SK-N-SH (cell line): ENCODE measurements at regions not wholly inside any gene's neighbourhood (a gene's known extent, or its start where the extent isn't known, plus 50 kb on each side); places are given as distances from the start of the nearest gene placed in this dataset.
"Not testable (repeated sequence)": the region's sequence is repeated elsewhere in the genome, so short reads cannot be mapped to it uniquely, and the experiment has no call there.

Experiments used
- CTCF ChIA-PET: fragments of 300-600, 350-600 bp; formaldehyde crosslinking; extraction: SDS; loops from one replicate; lab custom pipeline; 2021; lab: Yijun Ruan, JAX
- POLR2A ChIA-PET: fragments of 350-600 bp; sonication (Branson Sonifier 250); formaldehyde crosslinking; extraction: SDS; loops from one replicate; lab custom pipeline; 2020; ENCODE audit warnings: antibody characterized with exemption, inconsistent platforms; lab: Yijun Ruan, JAX
- DNase-seq: peaks from one replicate; pipeline ENCODE4 v3.0.0; 2012
- H2AFZ ChIP-seq: fragments of 200-600 bp; sonication (generic); 2 replicates; pipeline ENCODE4 v1.8.1; 2016; ENCODE audit warnings: antibody characterized with exemption, mild to moderate bottlenecking, low read depth
- H3F3A ChIP-seq: fragments of 200-600 bp; sonication (generic); replicated peaks from 2 replicates; pipeline ENCODE3; 2016; ENCODE audit warnings: antibody characterized with exemption, mild to moderate bottlenecking; ENCODE audit not compliant: insufficient read depth
- H3K27ac ChIP-seq, 2 experiments: fragments of 200-500 bp in 1 of 2; fragments of 200-600 bp in 1 of 2; sonication (Bioruptor generic) in 1 of 2; sonication (generic), shearing (Covaris generic) in 1 of 2; 2 replicates each; pipeline versions ENCODE4 v1.5.1 to v1.6.1; 2014 to 2016; ENCODE audit warnings: low read depth in 2 of 2, inconsistent platforms in 1 of 2, low read length in 1 of 2, mild to moderate bottlenecking in 1 of 2, mixed read lengths in 1 of 2
- H3K27me3 ChIP-seq: fragments of 200-600 bp; sonication (generic), shearing (Covaris generic); 2 replicates; pipeline ENCODE4 v1.6.1; 2016; ENCODE audit warnings: mixed run types; ENCODE audit not compliant: insufficient read depth
- H3K36me3 ChIP-seq, 2 experiments: fragments of 200-500 bp in 1 of 2; fragments of 200-600 bp in 1 of 2; sonication (Bioruptor generic) in 1 of 2; sonication (generic) in 1 of 2; replicated peaks in 1 of 2; 2 replicates each; pipeline versions ENCODE3 to v1.5.1; 2014 to 2016; ENCODE audit warnings: low read length in 1 of 2, mild to moderate bottlenecking in 1 of 2; ENCODE audit not compliant: insufficient read depth in 2 of 2, control insufficient read depth in 1 of 2
- H3K4me1 ChIP-seq, 2 experiments: fragments of 200-500 bp in 1 of 2; fragments of 200-600 bp in 1 of 2; sonication (Bioruptor generic) in 1 of 2; sonication (generic), shearing (Covaris generic) in 1 of 2; 2 replicates each; pipeline versions ENCODE4 v1.5.1 to v1.6.1; 2014 to 2016; ENCODE audit warnings: low read depth in 1 of 2, low read length in 1 of 2, mixed run types in 1 of 2; ENCODE audit not compliant: insufficient read depth in 2 of 2, control insufficient read depth in 1 of 2
- H3K4me2 ChIP-seq: fragments of 200-600 bp; sonication (generic), shearing (Covaris generic); 2 replicates; pipeline ENCODE4 v1.6.1; 2017; ENCODE audit warnings: mixed run types
- H3K4me3 ChIP-seq, 2 experiments: fragments of 200-500 bp in 1 of 2; fragments of 200-600 bp in 1 of 2; sonication (Bioruptor generic) in 1 of 2; sonication (generic), shearing (Covaris generic) in 1 of 2; 2 replicates each; pipeline versions ENCODE4 v1.5.1 to v1.8.1; 2014 to 2016; ENCODE audit warnings: low read depth in 2 of 2, inconsistent platforms in 1 of 2, low read length in 1 of 2, mild to moderate bottlenecking in 1 of 2, mixed read lengths in 1 of 2, moderate library complexity in 1 of 2
- H3K79me2 ChIP-seq: fragments of 200-600 bp; sonication (generic); 2 replicates; pipeline ENCODE4 v1.8.1; 2017; ENCODE audit warnings: mild to moderate bottlenecking; ENCODE audit not compliant: insufficient read depth
- H3K9ac ChIP-seq: fragments of 200-600 bp; sonication (generic); 2 replicates; pipeline ENCODE4 v1.6.1; 2017; ENCODE audit warnings: mixed run types
- H3K9me2 ChIP-seq: fragments of 200-600 bp; sonication (generic); 2 replicates; pipeline ENCODE4 v1.6.1; 2017; ENCODE audit warnings: mixed run types
- H3K9me3 ChIP-seq: fragments of 200-600 bp; sonication (generic); 2 replicates; pipeline ENCODE4 v1.6.1; 2017; ENCODE audit warnings: mixed run types, mild to moderate bottlenecking, moderate library complexity
- H4K20me1 ChIP-seq: fragments of 200-600 bp; sonication (generic); 2 replicates; pipeline ENCODE4 v1.6.1; 2017; ENCODE audit warnings: mild to moderate bottlenecking, mixed run types; ENCODE audit not compliant: insufficient read depth
- CHD2 ChIP-seq: fragments of 150-350 bp; IDR thresholded peaks from 2 replicates; pipeline ENCODE4 v1.6.1; 2018; ENCODE audit warnings: low read length; ENCODE audit not compliant: partially characterized antibody
- FOSL2 ChIP-seq: IDR thresholded peaks from 2 replicates; pipeline ENCODE4 v1.4.0; 2012; ENCODE audit warnings: low read depth, mild to moderate bottlenecking, moderate library complexity, borderline replicate concordance
- GABPA ChIP-seq: IDR thresholded peaks from 2 replicates; pipeline ENCODE4 v1.4.0; 2012; ENCODE audit warnings: low read depth, mild to moderate bottlenecking
- JUND ChIP-seq: IDR thresholded peaks from 2 replicates; pipeline ENCODE4 v1.4.0; 2012
- MAX ChIP-seq: IDR thresholded peaks from 2 replicates; pipeline ENCODE4 v1.4.0; 2012; ENCODE audit warnings: low read depth
- MXI1 ChIP-seq: IDR thresholded peaks from 2 replicates; pipeline ENCODE4 v1.6.1; 2012; ENCODE audit warnings: mild to moderate bottlenecking, low read depth, low read length, improper control_type of control experiment
- PBX3 ChIP-seq: IDR thresholded peaks from 2 replicates; pipeline ENCODE4; 2012
- REST ChIP-seq: IDR thresholded peaks from 2 replicates; pipeline ENCODE4 v1.6.1; 2012; ENCODE audit warnings: mild to moderate bottlenecking, low read depth, low read length, moderate library complexity
- RFX5 ChIP-seq: IDR thresholded peaks from 2 replicates; pipeline ENCODE4 v1.6.1; 2012; ENCODE audit warnings: mild to moderate bottlenecking, improper control_type of control experiment, low read length
- SIN3A ChIP-seq: IDR thresholded peaks from 2 replicates; pipeline ENCODE4 v1.6.1; 2012; ENCODE audit warnings: low read depth, mild to moderate bottlenecking, low read length, moderate library complexity, borderline replicate concordance
- TAF1 ChIP-seq: IDR thresholded peaks from 2 replicates; pipeline ENCODE4 v1.6.1; 2012; ENCODE audit warnings: low read depth, mild to moderate bottlenecking, low read length, moderate library complexity, borderline replicate concordance
- TCF12 ChIP-seq: IDR thresholded peaks from 2 replicates; pipeline ENCODE4 v1.4.0; 2012
- USF1 ChIP-seq: IDR thresholded peaks from 2 replicates; pipeline ENCODE4 v1.4.0; 2012; ENCODE audit warnings: low read depth, borderline replicate concordance
- YY1 ChIP-seq: IDR thresholded peaks from 2 replicates; pipeline ENCODE4 v1.4.0; 2012; ENCODE audit warnings: low read depth, mild to moderate bottlenecking
- WGBS: methylation state at CpG from one replicate; pipeline ENCODE4 v1.1.6; 2017; ENCODE audit warnings: low lambda C conversion rate; 5-methylcytosine and 5-hydroxymethylcytosine counted together

- Histone ChIP-seq H2AFZ (no peak overlapping the region), H3K79me2 (no peaks in the 10 kb centered on the region), H3K4me1 (no peaks in the 10 kb centered on the region), H3K9me3 (no peaks in the 10 kb centered on the region), H3K9ac (no peak overlapping the region), H3K4me3 (no peak overlapping the region), H4K20me1 (no peaks in the 10 kb centered on the region), H3K9me2 (no peaks in the 10 kb centered on the region), H3K36me3 (no peaks in the 10 kb centered on the region), H3K27me3 (no peaks in the 10 kb centered on the region), H3F3A (no peaks in the 10 kb centered on the region), H3K4me2 (no peak overlapping the region), H3K27ac (no peak overlapping the region)
- no peak for TF ChIP-seq YY1
- TF ChIP-seq USF1 = no peak
- no peak for TF ChIP-seq GABPA
- TF ChIP-seq TCF12 = no peak
- no peak for TF ChIP-seq MAX
- no peak for TF ChIP-seq FOSL2
- TF ChIP-seq PBX3 = no peak
- no peak for TF ChIP-seq TAF1
- TF ChIP-seq CHD2 = no peak
- no peak for TF ChIP-seq REST
- TF ChIP-seq SIN3A = no peak
- no peak for TF ChIP-seq JUND
- TF ChIP-seq MXI1 = no peak
- TF ChIP-seq RFX5 = no peak
- no peak for DNase-seq
- ChIA-PET POLR2A (no interaction called here), CTCF (interaction anchor here (1.8 kb wide), 1 partner anchor 137 kb away, joined by 4 read pairs; no protein-coding TSS in a partner anchor)
- 51% methylated on average over 6 of the region's 6 CpGs for WGBS
These were observed 250.6 kb downstream of the USP46 start for GRCh38 chr4:52408471-52408870.

GRCh38 chr4:52409766-52410165 lies 249.3 kb downstream of the USP46 start:
- WGBS = no CpG with 5 or more reads among the region's 18 CpGs
- H3K4me3 ChIP-seq, H3K79me2 ChIP-seq, CTCF ChIA-PET, H3F3A ChIP-seq, H4K20me1 ChIP-seq, H3K9me3 ChIP-seq, H3K27me3 ChIP-seq, H3K9ac ChIP-seq, H3K27ac ChIP-seq, H3K4me1 ChIP-seq, H3K36me3 ChIP-seq, POLR2A ChIA-PET, DNase-seq, H3K9me2 ChIP-seq, H2AFZ ChIP-seq, H3K4me2 ChIP-seq: not testable (repeated sequence)
